ENCODE measurements at regions not wholly inside any gene's neighbourhood (a gene's known extent, or its start where the extent isn't known, plus 50 kb on each side); places are given as distances from the start of the nearest gene placed in this dataset.
"Not testable (repeated sequence)": the region's sequence is repeated elsewhere in the genome, so short reads cannot be mapped to it uniquely, and the experiment has no call there.

DNA sequence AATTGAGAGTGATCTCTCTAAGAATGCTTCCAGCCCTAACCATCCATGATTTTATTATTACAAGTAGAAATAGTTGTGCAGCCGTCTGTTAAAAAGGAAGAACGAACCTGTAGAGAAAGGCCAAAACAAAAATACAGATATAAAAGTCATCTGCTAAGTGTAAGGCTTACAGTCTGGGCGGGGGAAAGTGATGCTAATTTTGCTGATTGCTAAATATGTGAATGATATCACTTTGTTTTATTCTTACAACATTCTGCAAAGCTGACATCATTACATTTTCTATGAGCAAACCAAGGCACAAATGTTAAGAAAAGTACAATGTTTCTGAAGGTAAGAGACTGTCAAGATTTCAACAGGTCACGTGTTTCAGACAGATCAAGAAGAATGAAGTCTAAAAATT lies 101.5 kb upstream of the RAP1B start:
- DNase-seq (ENCODE audit: low spot score), result no peak

DNA sequence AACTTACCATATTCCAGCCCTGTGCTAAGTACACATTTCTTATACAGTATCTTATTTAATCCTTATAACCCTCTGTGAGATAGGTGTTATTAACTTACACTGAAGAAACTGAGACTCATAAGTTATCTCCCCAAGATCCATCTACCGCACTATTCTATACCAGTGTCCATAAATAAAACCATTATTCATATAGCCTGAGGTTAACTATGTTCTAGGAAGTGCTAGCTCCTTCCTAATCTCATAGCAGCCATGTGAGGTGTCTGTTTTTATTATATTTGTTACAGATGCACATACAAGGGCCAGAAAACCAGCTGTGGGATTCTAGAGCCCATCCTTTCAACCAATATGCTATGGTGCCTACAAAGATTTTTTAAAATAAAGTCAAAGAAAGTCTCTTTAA lies 100.3 kb upstream of the RAP1B start:
- DNase-seq (ENCODE audit: low spot score), result no peak

DNA sequence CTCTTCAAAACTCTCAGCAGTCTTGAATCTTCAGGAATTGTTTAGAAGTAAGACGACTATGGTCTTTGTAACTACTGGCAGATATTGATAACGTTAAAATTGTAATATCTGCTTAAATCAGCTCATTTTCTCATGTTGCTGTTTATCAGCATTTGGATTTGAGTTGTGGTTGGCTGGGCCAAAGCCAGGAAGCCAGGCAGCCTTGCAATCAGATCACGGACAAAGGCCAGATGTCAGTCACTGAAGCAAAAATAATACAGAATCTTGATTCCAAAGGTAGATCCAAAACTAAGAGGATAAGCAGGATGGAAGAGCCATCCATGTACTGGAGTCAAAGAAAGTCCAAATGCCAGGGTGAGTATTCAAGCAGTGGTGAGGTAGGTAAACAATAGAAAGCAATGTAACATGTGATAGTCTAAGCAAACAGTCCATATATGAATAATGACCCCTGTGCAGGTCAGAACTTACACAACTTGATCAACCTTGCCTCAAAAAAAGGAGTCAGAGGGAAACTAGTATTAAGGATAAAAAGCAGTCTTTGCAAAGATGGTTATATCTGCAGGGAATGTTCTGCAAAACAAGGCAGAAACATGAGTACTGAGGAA lies 95.8 kb upstream of the RAP1B start:
- no peak for DNase-seq (ENCODE audit: low spot score)

DNA sequence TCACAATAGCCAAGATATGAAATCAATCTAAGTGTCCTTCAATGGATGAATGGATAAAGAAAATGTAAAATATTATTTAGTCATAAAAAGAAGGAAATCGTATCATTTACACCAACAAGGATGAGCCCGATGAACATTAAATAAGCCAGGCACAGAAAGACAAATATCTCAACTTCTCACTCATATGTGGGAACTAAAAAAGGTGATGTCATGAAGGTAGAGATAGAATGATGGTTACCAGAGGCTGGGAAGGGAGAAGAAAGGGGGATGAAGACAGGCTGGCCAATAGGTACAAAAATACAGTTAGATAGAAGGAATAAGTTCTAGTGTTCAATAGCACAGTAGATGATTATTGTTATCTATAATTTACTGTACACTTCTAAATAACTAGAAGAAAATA lies 94.9 kb upstream of the RAP1B start:
- DNase-seq (ENCODE audit: low spot score), result no peak

DNA sequence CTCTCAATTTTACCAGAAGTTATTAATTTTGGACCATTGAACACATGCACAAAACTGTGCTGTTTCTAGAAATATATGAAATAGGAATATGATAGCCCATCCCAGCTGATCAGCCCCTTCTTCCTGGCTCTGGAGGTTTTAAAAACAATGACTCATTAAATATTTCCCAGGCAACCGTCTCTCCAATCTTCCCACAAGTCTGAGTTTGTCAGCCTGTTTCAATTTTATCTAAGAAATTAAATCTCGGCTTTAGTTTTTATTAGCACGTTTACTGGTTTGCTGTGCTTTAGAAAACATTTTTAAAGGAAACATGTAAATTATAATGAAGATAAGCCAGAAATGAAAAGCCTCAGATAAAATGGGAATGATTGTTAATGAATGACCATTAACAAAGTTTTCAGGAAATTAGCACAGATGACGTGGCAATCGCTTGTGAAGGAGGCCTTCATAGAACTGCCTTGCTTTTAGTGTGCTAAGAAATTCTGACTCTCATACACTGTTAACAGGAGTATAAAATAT lies 89.3 kb upstream of the RAP1B start:
- no peak for DNase-seq (ENCODE audit: low spot score)

DNA sequence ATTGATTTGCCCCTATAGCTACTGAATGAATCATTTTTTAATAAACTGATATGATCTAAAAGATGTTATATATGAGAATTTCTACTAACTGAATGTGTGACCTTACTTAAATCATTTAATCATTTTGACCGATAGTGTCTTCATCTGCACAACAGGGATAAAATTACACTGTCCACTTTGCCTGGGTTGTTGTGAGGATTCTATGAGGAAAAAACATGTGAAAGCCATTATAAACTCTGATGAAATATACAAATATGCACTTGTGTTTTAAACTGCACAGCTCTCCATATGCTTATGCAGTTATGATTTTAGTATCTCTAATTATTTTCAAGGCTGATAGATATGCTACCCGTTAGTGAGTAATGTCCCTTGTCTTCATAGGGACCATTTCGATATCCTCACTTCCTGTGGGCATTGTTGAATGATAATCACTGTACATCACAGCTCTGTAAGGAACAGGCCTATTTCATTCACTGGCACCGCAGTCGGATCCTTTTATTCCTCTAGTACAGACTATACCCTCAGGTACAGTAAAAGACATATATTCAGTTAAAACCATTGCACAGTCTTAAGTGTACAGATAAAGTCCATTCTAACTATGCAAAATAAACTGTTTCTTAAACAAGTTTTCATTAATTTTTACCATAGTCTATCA lies 88.7 kb upstream of the RAP1B start:
- DNase-seq (ENCODE audit: low spot score), result no peak

DNA sequence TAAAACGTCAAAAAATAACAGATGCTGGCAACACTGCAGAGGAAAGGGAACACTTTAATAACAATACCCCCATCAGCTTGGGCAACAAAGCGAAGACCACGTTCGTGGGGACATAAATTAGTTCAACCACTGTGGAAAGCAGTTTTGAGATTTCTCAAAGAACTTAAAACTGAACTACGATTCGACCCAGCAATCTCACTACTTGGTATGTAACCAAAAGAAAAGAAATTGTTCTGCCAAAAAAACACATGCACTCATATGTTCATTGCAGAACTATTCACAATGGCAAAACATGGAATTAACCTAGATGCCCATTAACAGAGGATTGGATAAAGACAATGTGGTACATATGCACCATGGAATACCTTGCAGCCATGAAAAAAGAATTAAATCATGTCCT lies 81.2 kb upstream of the RAP1B start:
- no peak for DNase-seq (ENCODE audit: low spot score)

DNA sequence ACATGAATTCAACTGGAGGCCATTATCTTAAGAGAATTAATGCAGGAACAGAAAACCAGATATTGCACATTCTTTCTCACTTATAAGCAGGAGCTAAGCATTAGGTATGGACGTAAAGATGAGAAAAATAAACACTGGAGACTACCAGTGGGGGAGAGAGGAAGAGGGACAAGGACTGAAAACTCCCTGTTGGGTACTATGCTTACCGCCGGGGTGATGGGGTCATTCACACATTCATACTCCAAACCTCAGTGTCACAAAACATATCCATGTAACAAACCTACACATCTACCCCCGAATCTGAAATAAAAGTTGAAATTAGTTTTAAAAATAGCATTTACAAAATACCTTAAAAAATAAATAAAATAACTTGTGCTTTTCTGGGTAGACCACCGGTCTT lies 80.8 kb upstream of the RAP1B start:
- DNase-seq (ENCODE audit: low spot score), result no peak

DNA sequence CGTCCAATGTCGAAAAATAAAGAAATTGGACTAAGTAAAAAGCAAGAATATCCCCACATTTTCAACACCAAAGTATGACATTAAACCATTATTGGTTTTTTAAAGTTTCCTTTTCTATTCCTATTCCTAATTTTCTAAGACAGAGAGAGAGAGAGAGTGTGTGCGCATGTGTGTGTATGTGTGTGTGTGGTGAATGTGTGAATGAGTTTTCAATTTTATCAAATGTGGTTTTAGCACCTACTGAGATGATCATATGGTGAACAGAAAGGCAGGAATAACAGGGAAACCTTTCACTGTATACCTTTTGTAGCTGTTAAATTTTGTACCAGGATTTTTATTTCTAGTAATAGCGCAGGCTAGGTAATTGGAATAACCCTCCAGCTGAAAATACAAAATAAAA lies 80.4 kb upstream of the RAP1B start:
- no peak for DNase-seq (ENCODE audit: low spot score)

DNA sequence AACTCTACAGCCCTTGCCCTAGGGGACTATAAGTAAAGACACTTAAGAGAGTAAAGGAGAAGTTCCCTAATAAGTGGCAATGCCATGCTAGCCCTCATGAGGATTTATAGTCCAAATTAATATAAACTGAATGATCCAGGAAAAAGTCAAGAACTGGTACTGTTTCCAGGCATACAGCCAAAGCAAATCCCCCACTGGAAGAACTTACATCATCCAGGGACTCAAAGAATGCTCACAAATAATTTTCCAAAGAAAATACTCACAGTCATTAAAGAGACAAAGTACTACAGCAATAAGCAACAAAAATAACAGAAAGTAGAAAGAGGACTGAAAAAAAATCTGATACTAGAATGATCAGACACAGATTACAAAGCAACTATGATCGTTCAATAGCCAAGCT lies 79.7 kb upstream of the RAP1B start:
- no peak for DNase-seq (ENCODE audit: low spot score)

DNA sequence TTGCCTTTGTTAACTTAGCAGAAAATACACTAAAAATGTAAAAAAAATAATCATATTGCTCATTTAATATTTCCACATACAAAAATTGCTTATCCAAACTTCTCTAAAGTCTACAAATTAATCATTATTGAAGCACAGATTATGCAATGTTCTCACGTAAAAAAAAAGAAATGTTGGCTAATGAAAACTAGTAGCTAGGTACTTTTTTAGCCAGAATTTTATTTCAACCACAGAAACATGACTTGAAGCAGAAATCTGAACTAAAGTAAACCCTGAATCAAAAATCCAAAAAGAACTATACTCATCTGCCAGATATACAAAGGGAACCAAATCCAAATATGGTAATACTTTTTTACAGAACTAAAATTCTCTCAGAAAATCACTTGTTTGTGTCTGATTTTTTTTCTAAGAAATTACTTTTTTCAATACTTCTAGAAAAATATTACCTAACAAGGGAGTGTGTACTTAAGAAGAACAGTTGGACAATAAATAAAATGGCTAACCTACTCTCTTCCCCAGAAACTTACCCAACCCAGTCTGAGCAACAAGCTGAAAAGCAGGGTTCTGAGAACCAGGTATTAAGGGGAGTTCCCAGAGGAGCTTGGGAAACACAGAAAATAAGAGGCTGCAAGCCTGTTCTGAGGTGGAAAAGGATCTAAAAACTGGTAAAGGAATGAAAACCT lies 78.4 kb upstream of the RAP1B start:
- no peak for DNase-seq (ENCODE audit: low spot score)

DNA sequence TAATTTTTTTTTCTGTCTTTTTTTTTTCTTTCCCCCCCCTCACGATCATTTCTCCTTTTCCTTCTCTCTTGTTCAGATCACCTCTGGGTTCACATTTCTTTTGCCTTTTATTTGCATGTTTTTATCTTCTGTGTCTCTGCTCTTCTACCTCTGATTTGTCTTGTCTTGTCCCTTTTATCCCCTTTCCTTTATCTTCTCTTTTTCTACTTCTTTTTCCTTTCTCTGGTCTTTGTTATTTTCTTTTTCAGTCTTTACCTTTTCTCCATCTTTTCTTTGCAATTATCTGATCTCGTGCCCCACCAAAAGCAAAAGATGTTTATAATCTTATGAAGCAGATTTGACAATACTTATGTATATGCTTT lies 77.8 kb upstream of the RAP1B start:
- DNase-seq (ENCODE audit: low spot score), result no peak

DNA sequence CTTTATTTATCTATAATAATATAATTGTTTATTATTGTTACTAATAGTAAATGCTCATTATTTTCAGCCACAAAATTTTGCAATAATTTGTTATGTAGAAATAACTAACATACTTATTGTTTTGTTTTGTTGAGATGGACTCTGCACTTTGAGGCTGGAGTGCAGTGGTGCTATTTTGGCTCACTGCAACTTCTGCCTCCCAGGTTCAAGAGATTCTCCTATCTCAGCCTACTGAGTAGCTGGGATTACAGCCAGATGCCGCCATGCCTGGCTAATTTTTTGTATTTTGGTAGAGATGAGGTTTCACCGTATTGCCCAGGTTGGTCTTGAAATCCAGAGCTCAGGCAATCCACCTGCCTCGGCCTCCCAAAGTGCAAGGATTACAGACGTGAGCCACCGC lies 76.6 kb upstream of the RAP1B start:
- no peak for DNase-seq (ENCODE audit: low spot score)

DNA sequence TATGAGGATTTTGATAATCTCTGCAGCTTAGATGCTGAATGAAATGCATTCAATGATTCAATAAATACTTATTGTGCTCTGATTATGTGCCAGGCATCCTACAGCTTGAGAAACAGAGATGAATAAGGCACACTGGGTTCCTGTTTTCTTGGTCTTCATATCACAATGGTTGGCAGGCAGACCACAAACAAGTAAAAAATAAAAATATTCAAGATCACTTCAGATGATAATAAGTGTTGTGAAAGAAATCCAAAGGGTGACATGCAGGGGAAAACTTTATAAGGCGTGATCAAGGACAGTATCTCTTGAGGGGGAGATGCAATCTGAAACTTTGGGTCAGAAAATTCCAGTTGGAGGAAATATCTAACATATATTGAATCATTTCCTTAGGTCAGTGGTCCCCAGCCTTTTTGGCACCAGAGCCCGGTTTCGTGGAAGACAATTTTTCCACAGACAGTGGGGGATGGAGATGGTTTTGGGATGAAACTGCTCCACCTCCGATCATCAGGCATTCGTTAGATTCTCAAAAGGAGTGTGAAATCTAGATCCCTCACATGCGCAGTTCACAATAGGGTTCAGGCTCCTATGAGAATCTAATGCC lies 73.7 kb upstream of the RAP1B start:
- DNase-seq (ENCODE audit: low spot score), result no peak

DNA sequence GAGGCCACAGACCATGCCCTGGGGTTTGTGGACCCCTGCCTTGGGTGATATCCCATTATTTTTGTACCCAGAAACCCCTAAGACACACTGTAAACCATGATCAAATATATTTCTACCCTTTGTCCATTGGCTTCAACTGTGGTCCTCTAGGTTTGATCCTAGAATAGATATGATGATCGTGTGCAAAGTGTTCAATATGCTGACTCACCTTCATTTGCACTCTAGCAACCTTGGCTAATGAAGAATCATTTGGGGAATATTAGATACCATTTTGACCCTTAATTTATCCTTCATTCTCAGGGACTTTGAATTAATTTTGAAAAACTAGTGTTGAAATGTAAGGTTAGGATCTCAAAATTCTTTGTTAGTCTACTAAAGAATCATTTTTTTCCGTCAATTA lies 73.1 kb upstream of the RAP1B start:
- DNase-seq (ENCODE audit: low spot score), result no peak

DNA sequence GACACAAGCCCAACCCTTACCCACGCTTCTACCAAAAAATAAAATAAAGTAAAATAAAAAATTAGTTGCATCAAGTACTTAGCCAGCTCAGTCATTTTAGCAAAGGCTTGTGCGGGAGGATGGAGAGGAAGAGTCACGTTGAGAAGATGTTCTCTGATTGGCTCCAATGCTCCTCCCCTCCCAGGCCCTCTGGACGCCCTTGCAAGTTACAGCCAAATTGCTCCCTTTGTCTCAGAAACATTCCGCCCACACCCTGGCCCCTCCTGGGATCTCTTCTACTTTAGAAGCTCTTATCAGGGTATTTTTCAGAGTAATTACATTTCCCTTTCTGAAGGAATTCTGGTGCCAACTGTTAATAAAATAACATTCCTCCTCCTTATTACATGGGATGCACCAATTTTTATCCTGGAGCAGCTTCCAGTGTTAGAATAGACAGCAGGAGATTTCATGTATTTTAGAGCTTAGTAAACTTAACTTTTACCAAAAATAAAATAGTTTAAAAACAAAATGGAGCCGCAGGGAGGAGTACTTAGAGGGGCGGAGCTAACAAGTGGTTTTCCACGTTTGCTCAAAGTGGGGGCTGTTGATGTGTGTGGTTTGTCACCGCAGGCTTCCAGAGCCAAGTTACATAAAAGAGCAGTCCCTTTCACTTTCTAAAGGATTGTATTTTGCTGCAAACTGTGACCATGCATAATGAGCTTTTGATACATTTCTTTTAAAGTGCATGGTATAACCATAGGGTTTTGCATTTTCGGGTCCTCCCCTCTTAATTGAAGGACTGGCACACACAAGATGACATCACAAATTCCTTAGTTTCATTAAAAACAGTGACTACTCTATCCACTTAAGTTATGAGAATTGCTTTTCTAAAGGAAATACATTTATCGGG lies 71.7 kb upstream of the RAP1B start:
- no peak for DNase-seq (ENCODE audit: low spot score)

DNA sequence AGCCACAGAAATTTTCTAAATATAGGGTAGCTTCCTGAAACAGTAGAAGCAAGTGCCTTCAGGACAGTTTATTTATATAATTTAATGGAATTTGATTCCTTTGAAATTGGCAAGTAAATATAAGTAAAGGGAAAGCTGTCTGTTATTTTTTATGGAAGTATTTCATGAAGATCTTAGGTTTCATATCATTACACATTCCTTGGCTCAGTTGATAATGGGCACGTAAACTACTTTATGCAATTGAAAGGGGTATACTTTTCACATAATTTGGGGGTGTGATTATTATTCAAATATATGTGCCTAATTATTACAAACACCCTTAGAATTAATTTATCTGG lies 71.1 kb upstream of the RAP1B start:
- no peak for DNase-seq (ENCODE audit: low spot score)

DNA sequence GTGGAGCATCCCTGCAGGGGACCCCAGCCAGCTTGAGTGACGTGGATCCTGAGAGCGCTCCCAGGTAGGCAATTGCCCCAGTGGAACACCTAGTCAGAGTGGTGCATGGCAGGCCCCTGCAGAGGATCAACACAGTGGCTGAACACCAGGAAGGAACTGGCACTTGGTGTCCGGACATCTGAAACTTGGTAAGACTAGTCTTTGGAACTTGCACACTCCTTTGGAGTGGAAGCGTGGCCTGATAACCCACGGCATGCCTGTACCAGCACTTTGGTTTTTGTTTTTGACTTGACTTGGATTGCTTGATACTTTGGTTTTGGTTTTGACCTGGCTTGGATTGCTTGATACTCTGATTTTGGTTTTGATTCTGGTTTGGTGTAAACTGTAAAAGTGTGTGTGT lies 69.9 kb upstream of the RAP1B start:
- DNase-seq (ENCODE audit: low spot score), result not testable (repeated sequence)

DNA sequence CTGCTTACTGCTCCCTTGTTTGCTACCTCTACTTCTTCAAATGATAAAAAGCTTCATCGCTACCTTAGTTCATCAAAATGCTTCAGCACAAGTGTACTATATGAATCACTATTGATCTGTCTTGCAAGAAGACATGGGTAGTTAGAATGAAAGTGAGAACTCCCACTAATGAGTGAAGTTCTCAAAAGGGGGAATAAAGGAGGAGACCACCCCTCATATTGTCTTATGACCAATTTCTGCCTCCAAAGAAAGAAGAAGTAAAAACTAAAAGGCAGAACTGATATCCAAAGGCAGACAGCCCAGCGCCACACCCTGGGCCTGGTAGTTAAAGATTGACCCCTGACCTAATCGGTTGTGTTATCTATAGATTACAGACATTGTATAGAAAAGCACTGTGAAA lies 63.4 kb upstream of the RAP1B start:
- not testable (repeated sequence) for DNase-seq (ENCODE audit: low spot score)

DNA sequence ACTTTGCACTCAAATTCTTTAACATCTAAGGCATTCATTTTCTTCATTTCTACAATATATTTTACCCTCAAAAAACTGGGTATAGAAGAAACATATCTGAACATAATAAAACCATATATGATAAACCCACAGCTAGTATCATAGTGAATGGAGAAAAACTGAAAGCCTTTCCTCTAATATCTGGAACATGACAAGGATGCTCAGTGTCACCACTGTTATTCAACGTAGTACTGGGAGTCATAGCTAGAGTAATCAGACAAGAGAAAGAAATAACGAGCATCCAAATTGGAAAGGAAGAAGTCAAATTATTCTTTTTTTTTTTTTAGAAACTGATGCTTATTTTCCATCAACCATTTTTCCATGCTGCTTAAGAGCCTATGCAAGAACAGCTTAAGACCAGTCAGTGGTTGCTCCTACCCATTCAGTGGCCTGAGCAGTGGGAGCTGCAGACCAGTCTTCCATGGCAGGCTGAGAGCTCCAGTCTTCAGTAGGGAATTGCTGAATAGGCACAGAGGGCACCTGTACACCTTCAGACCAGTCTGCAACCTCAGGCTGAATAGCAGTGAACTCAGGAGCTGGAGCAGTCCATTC lies 58.0 kb upstream of the RAP1B start:
- not testable (repeated sequence) for DNase-seq (ENCODE audit: low spot score)

DNA sequence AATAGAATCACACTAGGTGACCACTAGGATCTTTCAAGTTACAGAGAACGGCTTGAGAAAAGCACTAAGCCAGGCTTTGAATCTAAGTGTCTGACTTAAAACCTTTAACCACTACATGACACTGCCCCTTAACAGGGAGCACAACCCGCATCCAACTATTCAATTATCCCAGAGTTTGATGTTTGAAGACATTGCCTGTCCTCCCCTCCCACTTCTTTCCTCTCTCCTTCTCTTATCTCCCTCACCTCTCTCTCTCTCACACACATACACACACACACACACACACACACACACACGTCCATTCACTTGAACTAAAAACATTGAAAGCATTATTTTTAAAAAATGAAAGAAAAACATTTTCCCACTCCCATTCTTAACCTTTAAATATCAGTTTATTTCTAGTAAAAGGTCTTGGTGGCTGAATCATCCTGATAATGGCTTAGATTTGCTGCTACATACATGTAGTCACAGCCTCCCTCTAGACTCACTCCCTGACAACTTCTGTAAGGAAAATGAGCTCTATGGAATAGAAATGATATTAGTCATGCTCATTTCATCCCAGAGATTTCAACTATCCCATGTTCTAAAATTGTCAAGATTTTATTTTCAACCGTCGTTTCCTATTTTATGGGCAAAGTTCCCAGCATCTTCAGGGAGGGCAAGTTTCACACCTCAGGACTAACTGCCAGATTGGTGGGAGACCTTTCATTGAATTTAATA lies 53.5 kb upstream of the RAP1B start:
- no peak for DNase-seq (ENCODE audit: low spot score)
